K562 (cell line): ENCODE measurements at regions not wholly inside any gene's neighbourhood (a gene's known extent, or its start where the extent isn't known, plus 50 kb on each side); places are given as distances from the start of the nearest gene placed in this dataset.

ENCODE experiments used
- ATAC-seq: fragments of 200-7000 bp; cut with Tn5 transposase; 3 replicates; pipeline ENCODE4 v1.9.1; 2020; ENCODE audit warnings: moderate library complexity
- BruUV-seq: library from RNA; stranded (reverse); fragments of 400-500 nt; replicated peaks from 2 replicates; lab custom pipeline; 2021; lab: Mats Ljungman, UMichigan
- CTCF ChIA-PET: fragments of 300-600 bp; formaldehyde crosslinking; extraction: SDS; loops from one replicate; lab custom pipeline; 2021; ENCODE audit warnings: low intra/inter-chr PET ratio; lab: Yijun Ruan, JAX
- POLR2A ChIA-PET: fragments of 300-600, 350-650 bp; sonication (Branson Sonifier 250); formaldehyde crosslinking; extraction: SDS; loops from one replicate; lab custom pipeline; 2021; ENCODE audit warnings: antibody characterized with exemption, inconsistent platforms; lab: Yijun Ruan, JAX
- DNase-seq, 4 experiments: peaks; one replicate each; pipeline versions ENCODE4 v3.0.0 to v3.0.0-alpha.2; 2011 to 2018; ENCODE audit warnings: low spot score in 3 of 4, mixed read lengths in 3 of 4; ENCODE audit errors: extremely low read depth in 1 of 4
- FAIRE-seq: peaks from 2 replicates; lab custom pipeline; 2011; peaks lifted over from hg19 to GRCh38; lab: Jason Lieb, UNC
- H2AFZ ChIP-seq: 2 replicates; pipeline ENCODE4 v1.6.0; 2011; ENCODE audit warnings: low read depth, low read length, control low read depth, inconsistent platforms
- H3K27ac ChIP-seq: fragments of 200-600 bp; 3 replicates; pipeline ENCODE4 v1.8.0; 2011; ENCODE audit warnings: low read depth, mild to moderate bottlenecking, control low read depth, inconsistent platforms, low read length, moderate library complexity, mixed read lengths; ENCODE audit errors: extremely low read depth
- H3K27me3 ChIP-seq, 2 experiments: fragments of 300-600 bp in 1 of 2; 2 replicates in 1 of 2; 3 replicates in 1 of 2; pipeline versions ENCODE4 v1.6.0 to v1.8.0; 2011; ENCODE audit warnings: inconsistent platforms in 2 of 2, low read length in 2 of 2, mild to moderate bottlenecking in 1 of 2, mixed read lengths in 1 of 2, moderate library complexity in 1 of 2; ENCODE audit not compliant: control insufficient read depth in 2 of 2, insufficient read depth in 2 of 2
- H3K36me3 ChIP-seq: fragments of 300-600 bp; 3 replicates; pipeline ENCODE4 v1.8.0; 2011; ENCODE audit warnings: mild to moderate bottlenecking, low read length, inconsistent platforms; ENCODE audit not compliant: control insufficient read depth, insufficient read depth
- H3K4me1 ChIP-seq, 2 experiments: fragments of 200-600 bp in 1 of 2; replicated peaks in 1 of 2; 2 replicates in 1 of 2; 3 replicates in 1 of 2; pipeline versions ENCODE4 v1.5.1 to v1.8.0; 2011; ENCODE audit warnings: inconsistent platforms in 2 of 2, low read length in 2 of 2, mild to moderate bottlenecking in 1 of 2, mixed read lengths in 1 of 2, moderate library complexity in 1 of 2; ENCODE audit not compliant: control insufficient read depth in 2 of 2, insufficient read depth in 2 of 2
- H3K4me2 ChIP-seq: 2 replicates; pipeline ENCODE4 v1.6.1; 2011; ENCODE audit warnings: low read length, control low read depth, inconsistent platforms, mixed read lengths; ENCODE audit not compliant: insufficient read depth
- H3K4me3 ChIP-seq: fragments of 200-600 bp; sonication (generic), shearing (Covaris generic); 2 replicates; pipeline ENCODE4 v1.5.1; 2016; ENCODE audit warnings: control low read depth, inconsistent platforms
- H3K79me2 ChIP-seq: fragments of 200-600 bp; 3 replicates; pipeline ENCODE4 v1.8.0; 2011; ENCODE audit warnings: low read length, inconsistent platforms; ENCODE audit not compliant: control insufficient read depth, insufficient read depth
- H3K9ac ChIP-seq, 2 experiments: 2 replicates each; pipeline versions ENCODE4 v1.6.0 to v1.6.1; 2011; ENCODE audit warnings: low read depth in 2 of 2, low read length in 2 of 2, control low read depth in 1 of 2, inconsistent platforms in 1 of 2, mild to moderate bottlenecking in 1 of 2, mixed read lengths in 1 of 2; ENCODE audit not compliant: insufficient read depth in 1 of 2
- H3K9me1 ChIP-seq: one replicate; pipeline ENCODE4 v1.6.0; 2011; ENCODE audit warnings: inconsistent platforms, mild to moderate bottlenecking, low read length, moderate library complexity; ENCODE audit not compliant: control insufficient read depth, insufficient read depth
- H3K9me3 ChIP-seq: replicated peaks from 2 replicates; pipeline ENCODE4 v1.5.1; 2011; ENCODE audit warnings: low read depth, low read length, inconsistent platforms; ENCODE audit not compliant: control insufficient read depth, insufficient read depth
- H4K20me1 ChIP-seq: replicated peaks from 2 replicates; pipeline ENCODE4 v1.6.1; 2011; ENCODE audit warnings: low read length, inconsistent platforms, mixed read lengths; ENCODE audit not compliant: control insufficient read depth, insufficient read depth
- ATF7 ChIP-seq: fragments of 450-650 bp; IDR thresholded peaks from 2 replicates; pipeline ENCODE4 v1.7.1; 2014; ENCODE audit warnings: mild to moderate bottlenecking, moderate library complexity
- CBFB ChIP-seq: sonication (generic); formaldehyde crosslinking; IDR thresholded peaks from 2 replicates; pipeline ENCODE4 v1.4.0; 2020; ENCODE audit warnings: mild to moderate bottlenecking, missing genetic modification reagents
- GABPB2 ChIP-seq: fragments of 250-450 bp; sonication (Bioruptor Pico); conservative IDR thresholded peaks from 2 replicates; pipeline ENCODE4 v1.5.1; 2021; ENCODE audit warnings: mild to moderate bottlenecking
- LCOR ChIP-seq: sonication (generic); formaldehyde crosslinking; IDR thresholded peaks from 2 replicates; pipeline ENCODE4 v1.8.0; 2022; ENCODE audit warnings: mild to moderate bottlenecking, missing genetic modification reagents
- NFE2L1 ChIP-seq: fragments of 450-650 bp; IDR thresholded peaks from 2 replicates; pipeline ENCODE4 v1.6.1; 2016; ENCODE audit warnings: missing genetic modification characterization, low read depth, mild to moderate bottlenecking, missing compliant biosample characterization, moderate library complexity, borderline replicate concordance
- NUFIP1 ChIP-seq: fragments of 450-650 bp; IDR thresholded peaks from 2 replicates; pipeline ENCODE4 v1.6.1; 2018; ENCODE audit not compliant: partially characterized antibody
- POLR2G ChIP-seq: fragments of 200-400 bp; formaldehyde crosslinking; IDR thresholded peaks from 2 replicates; pipeline ENCODE4 v1.6.1; 2017; ENCODE audit warnings: low read depth, mild to moderate bottlenecking, antibody characterized with exemption, low read length, moderate library complexity
- POU5F1 ChIP-seq: fragments of 150-350 bp; IDR thresholded peaks from 2 replicates; pipeline ENCODE4 v1.6.1; 2014; ENCODE audit warnings: borderline replicate concordance, low read length, low read depth, mild to moderate bottlenecking; ENCODE audit not compliant: partially characterized antibody
- WGBS: fragments of 100-300 bp; shearing (Covaris generic); methylation state at CpG from one replicate; pipeline ENCODE4 v1.1.6; 2016; ENCODE audit warnings: low coverage, mixed read lengths; ENCODE audit not compliant: insufficient coverage; ENCODE audit errors: missing lambda C conversion rate; 5-methylcytosine and 5-hydroxymethylcytosine counted together
- in situ Hi-C: fragments of 300-500 bp; cut with MboI; formaldehyde crosslinking; loops from 4 replicates; pipeline ENCODE4 v1.15.0; 2018; ENCODE audit warnings: inconsistent platforms, mixed read lengths
- intact Hi-C: fragments of 100-400 bp; cut with micrococcal nuclease; formaldehyde crosslinking; loops from 2 replicates; pipeline ENCODE4 v1.14.2; 2022
- TF ChIP-seq, protein P1 (sequence below): fragments of 250-450 bp; sonication (Bioruptor Pico); IDR thresholded peaks from 2 replicates; pipeline ENCODE4 v1.5.0; 2022; ENCODE audit warnings: mild to moderate bottlenecking

- CTCF ChIA-PET, result no interaction called here
- Histone ChIP-seq H3K9me3 (no peaks in the 10 kb centered on the region), H3K4me3 (no peak overlapping the region), H2AFZ (no peak overlapping the region), H3K27ac (no peak overlapping the region), H3K4me2 (no peak overlapping the region), H4K20me1 (no peaks in the 10 kb centered on the region), H3K9ac (no peak overlapping the region), H3K27me3 (no peaks in the 10 kb centered on the region), H3K9me1 (no peaks in the 10 kb centered on the region), H3K4me1 (no peaks in the 10 kb centered on the region), H3K79me2 (no peaks in the 10 kb centered on the region), H3K36me3 (no peaks in the 10 kb centered on the region)
- no peak for DNase-seq
- ATAC-seq, result no peak
- in situ Hi-C loops (no loop called here), intact Hi-C loops (no loop called here)
- no peak for FAIRE-seq
- WGBS, result 0% methylated on average over 1 of the region's 1 CpG
- BruUV-seq, result no TSS peak
- TF ChIP-seq NUFIP1 (no peak), ATF7 (no peak), POU5F1 (no peak), CBFB (no peak), NFE2L1 (tag) (no peak), LCOR (CRISPR knock-in tag) (no peak), POLR2G (no peak), GABPB2 (no peak)
- TF ChIP-seq, protein P1, sequence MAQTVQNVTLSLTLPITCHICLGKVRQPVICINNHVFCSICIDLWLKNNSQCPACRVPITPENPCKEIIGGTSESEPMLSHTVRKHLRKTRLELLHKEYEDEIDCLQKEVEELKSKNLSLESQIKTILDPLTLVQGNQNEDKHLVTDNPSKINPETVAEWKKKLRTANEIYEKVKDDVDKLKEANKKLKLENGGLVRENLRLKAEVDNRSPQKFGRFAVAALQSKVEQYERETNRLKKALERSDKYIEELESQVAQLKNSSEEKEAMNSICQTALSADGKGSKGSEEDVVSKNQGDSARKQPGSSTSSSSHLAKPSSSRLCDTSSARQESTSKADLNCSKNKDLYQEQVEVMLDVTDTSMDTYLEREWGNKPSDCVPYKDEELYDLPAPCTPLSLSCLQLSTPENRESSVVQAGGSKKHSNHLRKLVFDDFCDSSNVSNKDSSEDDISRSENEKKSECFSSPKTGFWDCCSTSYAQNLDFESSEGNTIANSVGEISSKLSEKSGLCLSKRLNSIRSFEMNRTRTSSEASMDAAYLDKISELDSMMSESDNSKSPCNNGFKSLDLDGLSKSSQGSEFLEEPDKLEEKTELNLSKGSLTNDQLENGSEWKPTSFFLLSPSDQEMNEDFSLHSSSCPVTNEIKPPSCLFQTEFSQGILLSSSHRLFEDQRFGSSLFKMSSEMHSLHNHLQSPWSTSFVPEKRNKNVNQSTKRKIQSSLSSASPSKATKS (CRISPR knock-in tag), result no peak
- POLR2A ChIA-PET, result no interaction called here
Observed at GRCh38 chrX:10930151-10930550, 181.0 kb upstream of the HCCS start.
